ENCODE measurements at regions not wholly inside any gene's neighbourhood (a gene's known extent, or its start where the extent isn't known, plus 50 kb on each side); places are given as distances from the start of the nearest gene placed in this dataset.
A peak's percentile ranks its signal among the peaks of the same experiment; 100 is the strongest.
"Not testable (repeated sequence)": the region's sequence is repeated elsewhere in the genome, so short reads cannot be mapped to it uniquely, and the experiment has no call there.

GRCh38 chr1:244301595-244302130 lies 150.0 kb downstream of the ADSS2 start:
- Histone ChIP-seq H3K27ac (peak overlapping the region in 1 of 2 donors; percentile 24), H3K4me3 (no peak overlapping the region)
- no peak for TF ChIP-seq CTCF (IDR thresholded peaks at IDR 0.05)
- no peak for DNase-seq (ENCODE audit: low spot score)

- no peak for DNase-seq (ENCODE audit: low spot score)
- no peak for TF ChIP-seq CTCF (IDR thresholded peaks at IDR 0.05)
- Histone ChIP-seq H3K27ac (no peak overlapping the region), H3K4me3 (no peak overlapping the region)
Observed at GRCh38 chr1:244302876-244303609, 148.7 kb downstream of the ADSS2 start.

DNA sequence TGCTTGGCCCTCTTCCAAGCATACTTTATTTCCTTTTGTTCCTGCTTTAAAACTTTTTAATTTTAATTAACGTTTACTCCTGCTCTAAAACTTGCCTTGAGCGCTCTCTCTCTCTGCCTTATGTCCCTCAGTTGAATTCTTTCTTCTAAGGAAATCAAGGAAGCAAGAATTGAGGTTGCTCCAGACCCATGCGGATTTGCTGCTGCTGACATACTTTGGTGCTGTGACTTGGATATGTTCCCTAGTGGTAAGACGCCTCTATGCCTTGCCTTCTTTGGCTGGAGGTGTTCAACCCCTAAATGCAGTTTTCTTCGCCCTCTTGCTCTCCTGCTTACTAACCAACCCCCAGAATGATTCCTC lies 148.1 kb downstream of the ADSS2 start:
- no peak for TF ChIP-seq CTCF (IDR thresholded peaks at IDR 0.05)
- no peak overlapping the region for H3K27ac ChIP-seq
- no peak overlapping the region for H3K4me3 ChIP-seq
- no peak for DNase-seq (ENCODE audit: low spot score)

DNA sequence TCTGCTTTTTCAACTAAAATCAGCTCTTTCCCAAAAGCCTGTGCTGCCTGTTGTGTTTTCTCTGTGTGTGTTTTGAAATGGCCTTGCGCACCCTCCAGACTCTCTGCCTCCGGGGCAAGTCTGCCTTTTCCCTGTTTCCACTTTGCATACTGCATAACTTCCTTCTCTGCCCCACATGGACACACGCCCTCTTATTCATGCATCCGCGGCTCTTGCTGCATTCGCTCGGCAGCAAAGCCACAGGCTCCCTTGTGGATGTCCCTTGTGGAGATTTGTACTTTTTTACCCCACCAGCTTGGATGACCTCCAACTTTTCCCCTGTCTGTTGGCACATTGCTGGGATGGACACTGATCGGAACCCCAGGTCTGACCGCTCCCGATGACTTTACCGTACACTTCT lies 147.6 kb downstream of the ADSS2 start:
- Histone ChIP-seq H3K4me3 (no peak overlapping the region), H3K27ac (no peak overlapping the region)
- peak; percentile 47 for DNase-seq (ENCODE audit: low spot score)
- no peak for TF ChIP-seq CTCF (IDR thresholded peaks at IDR 0.05)

DNA sequence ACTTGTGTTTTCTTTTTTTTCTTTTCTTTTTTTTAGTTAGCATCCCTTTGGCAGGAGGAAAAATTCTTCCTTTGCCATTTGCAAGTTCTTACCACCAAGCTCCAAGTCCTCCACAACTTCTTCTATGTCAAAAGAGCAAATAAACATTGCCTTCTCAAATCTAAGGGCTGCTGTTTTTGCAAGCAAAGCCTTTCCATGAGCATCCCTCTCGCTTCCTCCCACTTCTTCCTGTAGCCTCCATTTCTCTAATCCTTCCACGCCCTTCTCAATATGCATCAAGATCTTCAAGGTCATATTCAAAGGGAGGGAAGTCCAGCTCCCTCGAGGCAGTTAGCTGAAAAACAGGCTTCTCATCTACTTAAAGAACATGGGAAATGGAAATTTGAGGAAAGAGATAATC lies 147.1 kb downstream of the ADSS2 start:
- Histone ChIP-seq H3K27ac (no peak overlapping the region), H3K4me3 (no peak overlapping the region)
- peak; percentile 14 for DNase-seq (ENCODE audit: low spot score)
- TF ChIP-seq CTCF (IDR thresholded peaks at IDR 0.05): no peak

GRCh38 chr1:244305776-244306341 lies 145.8 kb downstream of the ADSS2 start:
- DNase-seq (ENCODE audit: low spot score): peak; percentile 22
- TF ChIP-seq CTCF (IDR thresholded peaks at IDR 0.05): no peak
- Histone ChIP-seq H3K4me3 (no peak overlapping the region), H3K27ac (no peak overlapping the region)

DNA sequence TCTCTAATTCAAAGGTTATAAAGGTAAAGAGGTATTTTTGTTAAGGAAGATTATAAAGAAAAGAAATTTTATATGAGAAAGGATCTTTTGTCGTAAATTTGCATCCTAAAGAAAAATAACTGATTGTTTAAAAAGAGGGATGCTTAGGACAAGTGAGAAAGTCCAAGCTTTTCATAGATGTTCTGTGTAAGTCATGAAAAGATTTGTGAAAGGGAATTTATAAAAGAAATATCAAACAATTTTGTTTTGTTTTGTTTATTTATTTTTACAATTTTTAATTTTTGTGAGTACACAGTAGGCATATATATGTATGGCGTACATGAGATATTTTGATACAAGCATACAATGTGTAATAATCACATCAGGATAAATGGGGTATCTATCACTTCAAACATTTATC lies 145.2 kb downstream of the ADSS2 start:
- Histone ChIP-seq H3K4me3 (no peak overlapping the region), H3K27ac (no peak overlapping the region)
- no peak for TF ChIP-seq CTCF (IDR thresholded peaks at IDR 0.05)
- DNase-seq (ENCODE audit: low spot score): no peak

- DNase-seq (ENCODE audit: low spot score); H3K4me3 ChIP-seq: not testable (repeated sequence)
Observed at GRCh38 chr1:244309191-244309590, 142.5 kb downstream of the ADSS2 start.

More at GRCh38 chr1:244309191-244309590, 142.5 kb downstream of the ADSS2 start:
- H3K27ac ChIP-seq: not testable (repeated sequence)

All from coronary artery (tissue), 2 donors.